OCI-LY7 (cell line): ENCODE measurements at regions not wholly inside any gene's neighbourhood (a gene's known extent, or its start where the extent isn't known, plus 50 kb on each side); places are given as distances from the start of the nearest gene placed in this dataset.
"Not testable (repeated sequence)": the region's sequence is repeated elsewhere in the genome, so short reads cannot be mapped to it uniquely, and the experiment has no call there.

Experiments
- CTCF ChIP-seq: fragments of 200-600 bp; sonication (generic); conservative IDR thresholded peaks from 2 replicates; pipeline ENCODE4 v1.5.1; 2014; ENCODE audit warnings: mild to moderate bottlenecking, antibody characterized with exemption, low read length, moderate library complexity, mixed read lengths
- EZH2phosphoT487 ChIP-seq: fragments of 200-600 bp; sonication (generic); IDR thresholded peaks from 2 replicates; pipeline ENCODE4 v1.6.1; 2018; ENCODE audit warnings: low read depth, borderline replicate concordance, mild to moderate bottlenecking, mixed run types, antibody characterized with exemption, low read length, moderate library complexity, mixed read lengths

GRCh38 chr5:20735715-20736114, 747.7 kb upstream of the CDH18 start:
- not testable (repeated sequence) for TF ChIP-seq EZH2phosphoT487, CTCF
